ENCODE measurements at regions not wholly inside any gene's neighbourhood (a gene's known extent, or its start where the extent isn't known, plus 50 kb on each side); places are given as distances from the start of the nearest gene placed in this dataset.

DNA sequence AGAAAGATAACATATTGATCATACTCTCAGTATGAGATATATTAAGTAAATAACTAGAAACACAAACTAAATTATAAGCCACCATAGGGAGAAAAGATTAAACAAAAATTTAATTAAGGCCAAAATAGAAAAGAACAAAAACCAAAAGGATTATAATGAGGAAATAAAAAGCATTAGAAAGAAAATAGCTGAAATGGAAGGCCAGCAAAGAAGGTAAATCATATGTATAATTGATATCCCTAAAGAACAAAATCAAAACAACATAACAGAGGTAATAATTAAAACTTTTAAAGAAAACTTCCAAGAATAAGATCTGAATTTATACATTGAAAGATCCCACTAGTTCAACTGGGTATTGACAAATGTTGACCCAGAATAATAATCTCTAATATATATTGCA, 453.0 kb downstream of the LRRIQ3 start:
- TF ChIP-seq, protein P1, sequence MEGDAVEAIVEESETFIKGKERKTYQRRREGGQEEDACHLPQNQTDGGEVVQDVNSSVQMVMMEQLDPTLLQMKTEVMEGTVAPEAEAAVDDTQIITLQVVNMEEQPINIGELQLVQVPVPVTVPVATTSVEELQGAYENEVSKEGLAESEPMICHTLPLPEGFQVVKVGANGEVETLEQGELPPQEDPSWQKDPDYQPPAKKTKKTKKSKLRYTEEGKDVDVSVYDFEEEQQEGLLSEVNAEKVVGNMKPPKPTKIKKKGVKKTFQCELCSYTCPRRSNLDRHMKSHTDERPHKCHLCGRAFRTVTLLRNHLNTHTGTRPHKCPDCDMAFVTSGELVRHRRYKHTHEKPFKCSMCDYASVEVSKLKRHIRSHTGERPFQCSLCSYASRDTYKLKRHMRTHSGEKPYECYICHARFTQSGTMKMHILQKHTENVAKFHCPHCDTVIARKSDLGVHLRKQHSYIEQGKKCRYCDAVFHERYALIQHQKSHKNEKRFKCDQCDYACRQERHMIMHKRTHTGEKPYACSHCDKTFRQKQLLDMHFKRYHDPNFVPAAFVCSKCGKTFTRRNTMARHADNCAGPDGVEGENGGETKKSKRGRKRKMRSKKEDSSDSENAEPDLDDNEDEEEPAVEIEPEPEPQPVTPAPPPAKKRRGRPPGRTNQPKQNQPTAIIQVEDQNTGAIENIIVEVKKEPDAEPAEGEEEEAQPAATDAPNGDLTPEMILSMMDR (IDR thresholded peaks at IDR 0.05), result no peak
- TF ChIP-seq EP300 (IDR thresholded peaks at IDR 0.05), result no peak

All from ovary (tissue), 3 donors.